GM21526 (cell line): ENCODE measurements at regions not wholly inside any gene's neighbourhood (a gene's known extent, or its start where the extent isn't known, plus 50 kb on each side); places are given as distances from the start of the nearest gene placed in this dataset.

Source experiments
- ATAC-seq: cut with Tn5 transposase; IDR thresholded peaks from one replicate; pipeline ENCODE4 v1.9.1; 2021; ENCODE audit warnings: moderate library complexity; ENCODE audit not compliant: unreplicated experiment, low FRiP score

- no peak for ATAC-seq
These were observed 464.5 kb downstream of the BCOR start for GRCh38 chrX:39633293-39633692.

GRCh38 chrX:39636481-39636880 lies 461.3 kb downstream of the BCOR start:
- ATAC-seq: no peak

DNA sequence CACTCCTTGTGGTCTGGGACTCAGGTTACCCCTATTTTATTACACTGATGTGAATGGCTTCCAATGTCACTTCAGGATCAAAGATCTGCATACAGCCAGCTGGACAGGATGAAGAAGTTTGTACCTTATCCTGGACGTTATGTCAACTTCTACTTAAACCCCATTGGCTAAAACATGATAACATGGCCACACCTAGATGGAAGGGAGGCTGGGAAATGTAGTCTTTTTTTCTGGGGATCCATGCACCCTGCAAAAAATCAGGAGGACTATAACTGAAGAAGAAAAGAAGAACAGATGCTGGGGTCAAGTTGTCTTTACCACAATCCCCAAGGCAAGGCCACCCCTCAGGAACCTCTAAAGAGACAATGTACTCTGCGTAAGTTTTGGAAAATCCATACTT lies 459.2 kb downstream of the BCOR start:
- ATAC-seq: no peak

GRCh38 chrX:39639871-39640270 lies 457.9 kb downstream of the BCOR start:
- no peak for ATAC-seq

DNA sequence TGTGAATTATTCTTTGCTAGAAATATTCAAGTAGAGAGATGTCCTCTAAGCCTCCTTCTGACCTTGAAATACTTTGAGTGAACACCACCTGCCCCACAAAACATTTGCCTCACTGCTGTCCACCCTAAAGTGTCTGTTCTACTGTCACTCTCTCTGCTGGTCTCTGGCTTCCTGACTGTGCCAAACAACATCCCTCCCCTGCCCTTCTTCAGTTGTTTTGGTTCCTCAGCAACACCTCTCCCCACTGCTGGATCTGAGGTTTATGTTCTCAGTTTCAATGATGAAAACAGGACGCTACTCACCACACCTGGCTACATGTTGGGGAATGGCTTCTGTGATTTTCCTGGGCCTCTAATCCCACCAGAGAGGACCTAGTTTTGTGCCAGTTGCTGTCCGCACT lies 456.9 kb downstream of the BCOR start:
- ATAC-seq: no peak

DNA sequence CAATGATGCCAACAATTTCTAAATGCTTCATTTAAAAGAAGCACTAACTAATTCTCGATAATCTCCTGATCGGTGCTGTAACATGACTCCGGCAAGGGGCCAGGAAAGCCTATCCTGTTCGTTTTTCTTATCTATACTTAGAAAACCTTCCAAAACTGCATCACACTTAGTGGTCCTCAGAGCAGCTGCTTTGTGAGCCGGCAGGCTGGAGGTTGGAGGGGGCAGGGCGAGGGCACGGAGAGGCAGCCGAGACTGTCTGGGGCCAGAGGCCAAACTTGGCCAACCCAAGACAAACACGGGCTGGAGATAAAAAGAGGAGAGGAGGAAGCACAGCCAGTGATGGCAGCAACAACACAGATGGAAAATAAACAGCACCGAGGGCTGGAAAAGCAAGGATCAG lies 455.7 kb downstream of the BCOR start:
- ATAC-seq: no peak

DNA sequence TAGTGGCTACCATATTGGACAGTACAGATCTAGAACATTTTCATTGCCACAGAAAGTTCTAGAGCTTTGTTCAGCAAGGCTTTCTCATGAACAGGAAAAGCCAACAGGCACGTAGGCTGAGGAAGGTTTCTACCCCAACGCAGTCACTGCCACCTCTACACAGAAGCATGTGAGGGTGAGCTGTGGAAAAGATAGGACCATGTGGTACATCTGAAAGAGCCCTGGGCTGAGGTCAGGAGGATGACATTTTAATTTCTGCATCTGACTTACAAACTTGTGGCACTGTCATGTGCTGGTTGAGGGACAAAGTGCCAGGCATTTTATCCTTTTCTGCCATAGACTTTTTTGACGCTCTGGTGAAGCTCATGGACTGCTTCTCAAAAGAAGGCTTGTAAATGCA lies 454.2 kb downstream of the BCOR start:
- ATAC-seq: no peak

GRCh38 chrX:39645178-39645895 lies 452.4 kb downstream of the BCOR start:
- no peak for ATAC-seq

GRCh38 chrX:39648548-39649254 lies 449.1 kb downstream of the BCOR start:
- no peak for ATAC-seq

DNA sequence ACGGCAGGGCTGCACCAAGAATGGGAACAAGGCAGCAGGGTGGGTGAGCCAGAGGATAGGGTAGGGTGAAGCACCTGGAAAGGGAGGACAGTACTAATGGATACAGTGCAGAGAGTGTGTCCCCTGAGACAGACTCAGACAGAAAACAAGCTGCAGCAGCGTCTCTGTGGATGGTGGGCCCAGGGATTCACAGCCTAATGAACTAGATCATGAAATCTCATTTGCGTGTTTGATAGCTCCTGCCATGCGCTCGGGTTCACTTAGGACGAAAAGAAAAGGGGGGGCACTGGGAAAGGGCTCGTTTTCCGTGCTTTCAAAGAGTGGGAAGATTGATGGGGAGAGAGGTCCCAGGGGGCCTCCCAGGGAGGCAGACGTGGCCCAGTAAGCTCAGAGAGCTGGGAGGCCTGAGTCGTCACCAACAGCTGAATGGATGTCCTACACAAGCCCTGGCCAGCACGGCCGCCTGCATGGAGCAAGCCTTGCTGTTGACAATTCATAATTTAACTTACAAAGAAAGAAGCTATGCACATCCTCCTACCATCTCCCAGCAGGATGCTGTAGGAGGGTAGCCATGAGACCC lies 446.9 kb downstream of the BCOR start:
- no peak for ATAC-seq

DNA sequence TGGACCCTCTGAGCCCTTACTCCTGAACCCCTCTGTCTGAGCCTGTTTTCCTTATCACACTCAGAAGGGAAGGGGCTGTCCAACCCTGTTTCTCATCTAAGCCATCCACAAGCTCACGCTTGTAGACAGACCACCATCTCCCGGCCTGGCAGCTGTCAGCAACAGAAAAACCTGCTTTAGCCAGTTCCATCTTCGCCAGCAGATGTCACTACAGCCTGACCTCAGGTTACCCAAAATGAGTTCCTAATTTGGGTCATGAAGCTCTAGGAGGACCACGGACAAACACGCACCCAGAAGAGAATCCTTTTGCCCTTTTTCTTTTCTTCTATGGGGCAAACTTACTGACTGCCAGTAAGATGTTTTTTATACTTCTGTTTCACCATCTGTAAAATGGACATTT lies 445.4 kb downstream of the BCOR start:
- ATAC-seq: no peak

- ATAC-seq: no peak
These were observed 444.1 kb downstream of the BCOR start for GRCh38 chrX:39653691-39654090.

- no peak for ATAC-seq
These were observed 443.4 kb downstream of the BCOR start for GRCh38 chrX:39654183-39654925.

DNA sequence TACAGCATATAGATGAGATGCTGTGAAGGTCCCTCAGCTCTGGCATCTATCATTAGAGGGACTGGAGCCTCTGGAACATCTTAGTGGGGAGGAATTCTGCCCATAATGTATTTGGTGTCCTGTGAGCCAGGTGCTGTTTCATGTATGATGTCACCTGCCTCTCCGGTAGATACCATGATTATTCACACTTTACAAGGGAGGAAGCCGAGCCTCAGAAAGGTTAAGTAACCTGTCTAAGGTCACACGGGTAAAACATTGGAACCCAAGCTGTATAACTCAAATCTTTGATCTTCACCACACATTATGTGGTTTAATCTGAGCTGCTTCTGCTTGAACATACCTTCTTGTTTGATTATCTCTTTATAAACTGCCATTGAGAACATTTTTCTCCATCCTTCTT lies 442.8 kb downstream of the BCOR start:
- ATAC-seq: no peak

- no peak for ATAC-seq
These were observed 436.4 kb downstream of the BCOR start for GRCh38 chrX:39661116-39661907.

DNA sequence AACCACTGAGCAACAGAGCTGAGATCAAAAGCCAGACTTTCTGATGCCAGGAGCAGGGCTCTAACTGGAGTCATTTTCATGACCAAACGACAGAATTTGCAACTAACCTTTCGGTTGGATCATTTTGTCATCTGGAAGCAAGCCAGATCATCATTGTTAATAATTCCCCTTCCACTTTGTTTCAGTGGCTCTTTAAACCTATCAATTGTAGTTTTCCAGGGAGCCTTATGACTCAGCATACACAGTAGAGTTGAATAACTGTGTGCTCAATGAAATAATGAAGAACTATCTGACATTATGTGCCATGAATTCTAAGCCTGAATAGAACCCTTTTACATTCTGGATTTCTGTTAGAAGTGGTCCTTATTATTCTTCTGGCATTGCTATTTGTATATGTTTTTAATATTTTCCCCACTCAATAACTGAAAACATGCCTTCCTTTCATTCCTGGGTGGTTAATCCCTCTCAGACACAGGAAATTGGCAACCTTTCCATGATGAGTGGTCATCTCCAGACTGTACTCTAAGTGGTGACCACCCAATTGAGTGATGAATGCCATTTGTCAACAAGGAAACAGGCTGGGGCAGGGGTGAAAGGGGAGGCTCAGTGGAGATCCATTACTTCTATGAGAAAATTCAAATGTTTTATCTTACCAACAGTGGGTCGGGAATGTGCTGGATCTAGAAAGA lies 431.8 kb downstream of the BCOR start:
- no peak for ATAC-seq

- no peak for ATAC-seq
These were observed 430.6 kb downstream of the BCOR start for GRCh38 chrX:39667191-39667590.

- ATAC-seq: no peak
These were observed 429.8 kb downstream of the BCOR start for GRCh38 chrX:39667736-39668482.

- ATAC-seq: no peak
These were observed 428.1 kb downstream of the BCOR start for GRCh38 chrX:39669668-39670067.
